NCI-H2196 (cell line): ENCODE measurements at regions not wholly inside any gene's neighbourhood (a gene's known extent, or its start where the extent isn't known, plus 50 kb on each side); places are given as distances from the start of the nearest gene placed in this dataset.

ENCODE experiments used
- DNase-seq: peaks from one replicate; lab custom pipeline; 2025; ENCODE audit not compliant: unreplicated experiment; lab: John Stamatoyannopoulos, UW

DNA sequence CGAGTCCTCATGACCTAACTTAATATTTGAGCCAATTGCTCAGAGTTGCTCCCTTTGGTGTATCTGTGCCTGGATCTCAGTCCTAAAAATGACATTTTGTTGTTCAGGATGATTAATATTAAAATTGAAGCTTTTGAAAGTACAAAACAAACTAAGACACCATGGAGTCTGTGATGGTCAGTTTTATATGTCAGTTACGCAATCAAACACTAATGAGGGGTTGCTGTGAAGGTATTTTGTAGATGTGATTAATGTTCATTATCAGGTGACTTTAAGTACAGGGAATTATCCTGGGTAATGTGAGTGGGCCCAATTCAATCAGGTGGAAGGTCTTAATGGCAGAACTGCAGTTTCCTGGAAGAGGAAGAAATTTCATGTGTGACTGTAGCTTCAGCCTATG, 546.7 kb downstream of the REEP3 start:
- DNase-seq, result no peak

GRCh38 chr10:64070241-64070640, 549.0 kb downstream of the REEP3 start:
- DNase-seq, result no peak

GRCh38 chr10:64071218-64071617, 550.0 kb downstream of the REEP3 start:
- DNase-seq, result no peak

DNA sequence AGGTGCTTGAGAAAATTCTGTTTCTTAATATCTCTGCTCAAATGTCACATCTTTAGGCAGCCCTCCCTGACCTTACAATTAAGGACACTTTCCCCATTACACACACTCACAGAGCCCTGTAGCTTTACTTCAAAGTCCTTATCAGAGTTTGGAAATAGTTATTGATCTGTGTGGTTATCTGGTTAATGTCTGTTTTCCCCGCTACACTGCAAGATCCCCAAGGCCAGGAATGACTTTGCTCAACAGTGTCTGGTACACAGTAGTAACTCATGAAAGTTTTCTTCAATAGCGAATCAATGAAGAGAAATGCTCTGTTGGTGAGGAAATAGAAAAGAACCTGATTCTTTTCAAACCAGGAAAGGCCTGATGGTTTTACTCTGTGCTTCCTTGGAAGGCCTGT, 554.4 kb downstream of the REEP3 start:
- DNase-seq, result no peak

DNA sequence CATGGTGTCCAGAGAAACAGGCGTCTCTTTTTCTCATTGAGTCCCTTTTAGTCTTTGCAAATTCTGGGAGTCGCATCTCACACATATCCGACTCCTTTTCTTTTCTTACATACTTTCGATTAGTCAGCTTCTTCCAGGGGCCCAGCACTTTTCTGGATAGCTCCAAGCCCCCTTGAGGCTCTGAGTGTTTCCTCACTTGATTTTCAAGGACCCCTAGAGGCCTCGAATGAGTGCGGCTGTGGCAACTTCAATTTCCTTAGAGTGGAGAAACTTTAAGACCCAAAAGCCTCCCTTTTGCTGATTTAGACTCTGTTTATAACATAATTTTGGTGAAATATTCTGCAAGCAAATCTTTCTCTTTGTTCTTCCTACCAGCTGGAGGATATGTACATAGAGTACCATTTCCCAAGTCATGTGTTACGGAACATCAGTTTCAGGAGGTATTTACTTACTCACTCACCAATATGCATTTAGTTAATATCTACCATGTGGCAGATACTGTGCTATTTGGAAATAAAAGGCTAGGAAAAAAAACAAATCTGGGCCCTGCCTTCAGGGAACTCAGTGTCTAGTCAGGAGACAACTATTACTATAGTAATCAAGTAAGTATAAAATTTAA, 555.2 kb downstream of the REEP3 start:
- DNase-seq, result no peak

GRCh38 chr10:64079341-64079740, 558.1 kb downstream of the REEP3 start:
- DNase-seq, result no peak

DNA sequence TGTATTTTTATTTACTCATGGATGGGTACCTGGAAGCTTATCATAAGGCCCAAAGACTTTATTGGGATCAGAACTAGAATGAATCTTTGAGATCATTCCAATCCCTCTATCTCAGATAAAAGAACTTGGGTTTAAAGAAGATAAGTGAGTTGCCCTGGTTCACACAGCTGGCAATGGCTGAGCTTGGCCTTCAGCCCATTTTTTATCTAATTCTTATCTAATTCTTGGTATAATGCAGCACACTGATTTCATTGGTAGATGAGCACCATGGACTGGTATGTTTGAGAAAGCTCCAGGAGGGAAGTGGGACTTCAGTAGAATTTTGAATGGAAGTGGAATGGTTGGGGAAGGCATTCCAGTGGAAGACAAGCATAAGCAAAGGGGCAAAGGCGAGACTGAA, 558.9 kb downstream of the REEP3 start:
- no peak for DNase-seq

DNA sequence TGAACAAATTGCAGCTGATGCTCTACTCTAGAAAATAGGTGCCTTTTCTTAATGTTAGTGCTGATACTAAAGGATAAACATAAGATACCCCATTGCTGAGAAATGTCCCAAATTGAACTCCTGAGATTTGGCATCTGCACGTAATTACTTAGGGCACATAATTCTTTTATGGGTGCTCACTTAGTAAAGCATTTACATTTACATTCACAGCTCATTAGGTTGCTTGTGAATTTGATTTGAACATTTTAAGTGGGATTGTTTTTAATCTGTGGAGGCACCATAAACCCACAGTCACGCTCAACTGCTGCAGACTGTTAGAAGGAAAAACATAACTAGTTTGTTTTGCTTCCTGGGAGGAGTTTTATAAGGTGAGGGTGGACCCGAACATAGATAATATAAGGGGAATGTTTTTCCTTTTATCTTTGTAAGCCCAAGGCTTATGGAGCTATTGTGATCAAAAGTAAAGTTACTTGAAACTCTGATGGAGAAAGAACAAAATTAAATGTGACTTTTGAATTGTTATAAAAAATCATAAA, 560.8 kb downstream of the REEP3 start:
- DNase-seq, result no peak

DNA sequence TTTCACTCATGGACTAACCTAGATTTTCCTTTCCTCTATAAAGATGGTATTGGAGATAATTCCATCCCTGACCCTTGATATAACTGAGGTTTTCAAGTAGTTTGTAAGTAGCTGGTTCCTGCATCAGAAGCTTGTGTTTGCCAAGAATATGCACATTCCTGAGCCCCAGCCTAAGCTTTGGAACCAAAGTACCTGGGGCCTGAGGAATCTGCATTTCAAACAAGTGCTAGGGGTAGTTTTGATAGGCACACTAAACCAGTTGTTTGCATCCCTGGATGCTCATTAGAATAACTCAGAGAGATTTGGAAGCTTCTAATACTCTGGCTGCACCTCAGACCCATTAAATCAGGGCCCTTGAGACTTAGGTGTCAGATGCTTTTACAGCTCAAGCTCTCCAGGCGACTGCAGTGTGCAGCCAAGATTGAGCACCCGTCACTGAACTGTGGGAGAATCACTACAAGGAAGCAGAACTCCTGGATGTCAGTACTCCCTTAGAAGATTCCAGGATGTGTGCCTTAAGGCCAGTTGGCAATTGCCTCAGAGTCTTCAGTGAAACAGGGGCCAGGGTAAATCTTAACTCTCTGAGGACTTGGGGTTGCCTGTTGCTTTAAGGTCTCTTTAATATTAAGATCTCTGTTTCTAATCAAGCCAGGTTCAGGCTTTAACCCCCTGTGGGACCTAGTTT, 565.0 kb downstream of the REEP3 start:
- no peak for DNase-seq

DNA sequence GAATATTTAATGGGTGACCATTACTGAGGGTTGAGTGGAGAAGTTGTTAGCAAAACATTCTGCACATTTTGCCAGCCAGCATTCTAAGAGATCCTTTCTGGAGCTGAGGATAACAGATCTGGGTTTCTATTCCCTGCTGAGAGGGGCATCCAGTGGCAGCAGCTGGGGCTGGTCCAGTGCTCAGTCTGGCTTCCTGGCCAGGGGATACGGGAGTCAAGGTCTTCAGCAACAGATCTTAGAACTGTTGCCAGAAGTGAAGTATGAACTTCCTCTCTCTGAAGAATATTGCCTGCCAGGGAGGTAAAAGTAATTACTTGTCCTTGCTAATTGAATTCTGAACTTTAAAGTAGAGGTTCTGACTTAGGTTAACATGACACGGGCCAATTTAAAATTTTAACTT, 568.4 kb downstream of the REEP3 start:
- DNase-seq, result no peak

DNA sequence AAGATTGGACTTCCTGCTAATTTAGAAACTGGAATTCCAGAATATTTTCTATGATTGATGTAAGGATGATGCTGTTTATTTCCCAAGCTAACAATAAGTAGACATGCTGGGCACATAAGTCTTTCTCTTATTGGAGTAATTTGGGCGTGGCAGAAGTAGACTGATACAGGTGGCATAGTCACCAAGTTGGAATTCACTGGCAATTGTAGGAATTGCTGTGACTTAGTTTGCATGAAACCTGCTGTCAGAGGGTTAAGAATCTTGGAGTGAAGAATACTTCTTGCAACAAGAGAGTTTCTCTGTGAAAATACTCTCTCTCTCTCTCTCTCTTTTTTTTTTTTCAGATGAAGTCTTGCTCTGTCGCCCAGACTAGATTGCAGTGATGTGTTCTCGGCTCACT, 569.7 kb downstream of the REEP3 start:
- DNase-seq, result no peak

DNA sequence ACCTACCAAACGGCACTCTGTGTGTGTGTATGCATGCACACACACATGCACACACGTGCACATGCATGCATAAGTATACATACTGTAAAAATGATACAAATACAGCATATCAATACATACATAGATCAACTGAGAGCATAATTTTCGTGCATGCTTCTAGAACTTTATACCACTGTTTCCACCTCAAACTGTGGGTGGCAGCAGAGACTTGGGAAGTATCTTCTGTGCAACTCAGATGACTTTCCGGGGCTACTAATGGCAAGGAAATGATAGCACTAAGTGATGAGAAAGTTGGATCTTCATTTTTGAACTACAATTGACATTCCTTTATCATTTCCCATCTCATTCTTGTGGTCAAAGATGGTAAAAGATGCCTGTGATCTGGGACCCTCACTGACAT, 570.7 kb downstream of the REEP3 start:
- no peak for DNase-seq

DNA sequence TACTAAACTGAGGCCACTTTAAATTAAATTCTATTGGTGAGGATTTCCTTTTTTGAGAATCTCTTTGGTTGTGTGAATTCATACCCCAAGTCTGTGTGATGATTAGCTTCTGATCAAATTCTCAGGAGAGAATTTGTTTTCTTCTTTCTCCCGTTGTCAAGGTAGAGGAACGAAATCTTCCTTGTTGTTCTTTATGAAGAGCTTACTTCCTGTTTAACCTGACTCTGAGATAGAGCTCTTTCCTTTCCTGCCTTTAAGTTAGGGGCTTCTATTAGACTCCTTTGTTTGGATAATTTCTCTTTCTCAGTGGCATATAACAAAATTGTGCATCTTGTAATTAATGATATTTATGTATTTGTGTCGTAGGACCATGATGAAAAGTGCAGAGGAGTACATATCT, 572.1 kb downstream of the REEP3 start:
- DNase-seq, result no peak

DNA sequence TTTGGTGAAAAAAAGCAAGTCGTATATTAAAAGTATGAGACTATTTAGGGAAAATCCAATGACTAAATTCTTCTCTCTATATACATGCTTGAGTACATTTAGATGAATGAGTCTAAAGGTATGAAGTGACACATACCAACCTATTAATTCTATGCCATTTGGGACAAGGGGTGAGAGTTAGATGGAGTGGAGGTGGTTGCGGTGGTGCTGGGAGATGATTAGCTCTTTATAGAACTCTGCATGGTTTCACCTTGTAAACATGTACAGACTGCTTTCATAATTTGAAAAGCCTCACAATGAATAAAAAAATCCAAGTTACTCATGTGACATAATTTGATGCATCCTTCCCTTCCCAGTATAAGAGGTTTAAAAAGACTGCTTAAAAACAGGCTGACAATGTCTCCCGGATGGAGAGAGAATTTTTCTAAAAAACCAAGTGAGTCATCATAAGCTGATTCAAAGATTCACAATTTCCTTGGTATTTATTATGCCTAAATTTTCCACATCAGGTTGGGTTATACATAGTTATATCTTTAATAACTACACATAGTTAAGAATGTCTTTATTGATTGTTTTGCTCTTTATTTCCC, 572.8 kb downstream of the REEP3 start:
- no peak for DNase-seq

- no peak for DNase-seq
These were observed 575.7 kb downstream of the REEP3 start for GRCh38 chr10:64096941-64097340.

DNA sequence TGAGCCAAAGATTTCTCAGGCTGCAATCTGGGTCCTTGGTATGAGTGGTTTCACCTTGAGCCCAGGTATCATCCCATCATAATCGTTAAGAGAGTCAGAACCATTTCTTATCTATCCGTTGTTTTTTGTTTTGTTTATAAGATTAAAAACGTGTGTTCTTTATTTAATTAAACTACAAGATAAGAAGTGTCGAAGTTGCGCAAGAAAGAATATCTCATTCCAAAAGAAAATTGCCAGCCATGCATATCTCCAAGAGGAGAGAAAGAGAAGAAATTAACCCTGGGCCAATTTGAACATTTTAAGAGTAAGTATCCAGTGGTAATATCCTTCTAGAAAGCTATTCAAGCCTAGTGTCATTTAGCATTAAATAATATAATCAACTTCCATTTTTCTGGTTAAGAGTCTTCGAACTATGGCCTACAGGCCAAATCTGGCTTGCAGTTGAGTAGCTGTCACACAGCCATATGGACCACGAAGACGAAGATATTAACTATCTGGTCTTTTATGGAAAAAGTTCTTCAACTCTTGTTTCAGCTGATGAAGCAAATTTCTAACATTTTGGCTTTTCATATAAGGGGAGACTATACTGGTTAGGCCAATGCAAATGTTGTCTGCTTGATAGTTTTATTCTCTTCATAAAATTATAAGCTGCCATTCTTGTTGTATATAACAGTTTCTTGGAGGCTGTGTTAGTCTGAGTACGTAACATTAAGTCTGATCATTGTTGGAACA, 576.4 kb downstream of the REEP3 start:
- DNase-seq, result no peak

GRCh38 chr10:64098994-64099393, 577.8 kb downstream of the REEP3 start:
- no peak for DNase-seq

DNA sequence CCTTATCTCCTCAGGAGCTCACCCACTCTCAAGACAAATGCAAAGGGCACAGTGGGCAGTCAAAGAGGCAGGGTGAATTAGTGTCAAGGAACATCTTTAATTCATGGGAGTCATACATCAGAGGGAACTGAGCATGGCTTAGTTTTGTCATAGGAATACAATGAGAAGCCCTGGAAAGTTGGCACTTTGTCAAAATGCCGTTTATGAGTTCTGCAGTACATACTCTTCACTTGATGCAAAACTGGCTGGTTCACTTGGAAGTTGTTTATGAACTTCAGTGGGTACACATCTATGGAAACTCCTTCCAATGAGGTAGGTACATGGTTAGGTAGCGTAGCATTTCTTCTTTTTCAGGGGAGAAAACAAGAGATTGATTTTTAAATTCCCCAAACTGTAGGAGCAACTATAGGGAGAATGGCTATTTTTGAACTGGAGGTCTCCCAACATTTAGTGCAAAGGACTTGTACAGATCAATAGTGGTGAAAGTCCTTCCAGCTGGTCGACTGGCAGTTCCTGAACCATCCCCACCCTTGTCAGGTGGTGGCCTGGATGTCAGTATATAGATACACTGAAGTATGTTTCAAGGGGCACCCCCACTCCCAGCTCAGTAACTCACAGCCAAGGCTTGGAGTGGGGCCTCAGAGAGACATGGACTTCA, 580.5 kb downstream of the REEP3 start:
- DNase-seq, result no peak

DNA sequence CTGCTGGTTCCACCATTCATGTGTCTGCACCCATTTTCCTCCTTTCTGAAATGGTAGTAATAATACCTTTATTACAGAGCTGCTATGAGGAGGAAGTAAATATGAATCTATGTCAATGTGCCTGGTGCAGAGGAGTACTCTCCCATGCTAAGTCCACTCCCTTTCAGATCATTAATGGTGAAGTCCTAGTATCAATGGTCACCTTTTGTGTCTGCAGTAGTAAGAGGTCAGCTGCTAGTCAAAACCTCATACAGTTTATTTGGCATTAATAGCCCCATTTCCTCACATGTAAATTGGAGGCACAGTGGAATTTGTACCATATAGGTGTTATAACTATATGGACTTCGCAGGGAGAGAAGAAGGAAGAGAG, 581.0 kb downstream of the REEP3 start:
- no peak for DNase-seq

DNA sequence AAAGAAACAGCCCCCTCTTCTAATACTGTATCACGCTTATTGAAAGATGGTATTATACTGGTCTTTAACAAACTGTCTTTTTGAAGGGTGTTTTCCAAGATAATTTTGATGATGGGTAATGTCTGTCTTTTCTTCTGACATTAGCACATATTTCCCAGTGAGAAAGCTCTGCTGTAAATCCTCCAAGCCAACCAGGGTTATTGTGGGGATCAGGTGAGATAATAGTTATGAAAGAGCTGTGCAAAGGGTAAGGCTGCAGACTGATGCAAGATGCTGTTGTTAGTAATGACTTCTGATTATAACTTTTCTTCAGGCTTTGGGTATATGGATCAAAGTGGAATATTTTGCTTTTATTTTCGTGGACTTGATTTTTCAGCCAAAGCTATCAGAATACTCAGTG, 581.7 kb downstream of the REEP3 start:
- DNase-seq, result no peak

GRCh38 chr10:64103750-64104470, 582.7 kb downstream of the REEP3 start:
- DNase-seq, result no peak
